SK-N-SH (cell line): ENCODE measurements at regions not wholly inside any gene's neighbourhood (a gene's known extent, or its start where the extent isn't known, plus 50 kb on each side); places are given as distances from the start of the nearest gene placed in this dataset.

Experiments used
- CTCF ChIA-PET: fragments of 300-600, 350-600 bp; formaldehyde crosslinking; extraction: SDS; loops from one replicate; lab custom pipeline; 2021; lab: Yijun Ruan, JAX
- POLR2A ChIA-PET: fragments of 350-600 bp; sonication (Branson Sonifier 250); formaldehyde crosslinking; extraction: SDS; loops from one replicate; lab custom pipeline; 2020; ENCODE audit warnings: antibody characterized with exemption, inconsistent platforms; lab: Yijun Ruan, JAX
- DNase-seq: peaks from one replicate; pipeline ENCODE4 v3.0.0; 2012
- H2AFZ ChIP-seq: fragments of 200-600 bp; sonication (generic); 2 replicates; pipeline ENCODE4 v1.8.1; 2016; ENCODE audit warnings: antibody characterized with exemption, mild to moderate bottlenecking, low read depth
- H3F3A ChIP-seq: fragments of 200-600 bp; sonication (generic); replicated peaks from 2 replicates; pipeline ENCODE3; 2016; ENCODE audit warnings: antibody characterized with exemption, mild to moderate bottlenecking; ENCODE audit not compliant: insufficient read depth
- H3K27ac ChIP-seq, 2 experiments: fragments of 200-500 bp in 1 of 2; fragments of 200-600 bp in 1 of 2; sonication (Bioruptor generic) in 1 of 2; sonication (generic), shearing (Covaris generic) in 1 of 2; 2 replicates each; pipeline versions ENCODE4 v1.5.1 to v1.6.1; 2014 to 2016; ENCODE audit warnings: low read depth in 2 of 2, inconsistent platforms in 1 of 2, low read length in 1 of 2, mild to moderate bottlenecking in 1 of 2, mixed read lengths in 1 of 2
- H3K27me3 ChIP-seq: fragments of 200-600 bp; sonication (generic), shearing (Covaris generic); 2 replicates; pipeline ENCODE4 v1.6.1; 2016; ENCODE audit warnings: mixed run types; ENCODE audit not compliant: insufficient read depth
- H3K36me3 ChIP-seq, 2 experiments: fragments of 200-500 bp in 1 of 2; fragments of 200-600 bp in 1 of 2; sonication (Bioruptor generic) in 1 of 2; sonication (generic) in 1 of 2; replicated peaks in 1 of 2; 2 replicates each; pipeline versions ENCODE3 to v1.5.1; 2014 to 2016; ENCODE audit warnings: low read length in 1 of 2, mild to moderate bottlenecking in 1 of 2; ENCODE audit not compliant: insufficient read depth in 2 of 2, control insufficient read depth in 1 of 2
- H3K4me1 ChIP-seq, 2 experiments: fragments of 200-500 bp in 1 of 2; fragments of 200-600 bp in 1 of 2; sonication (Bioruptor generic) in 1 of 2; sonication (generic), shearing (Covaris generic) in 1 of 2; 2 replicates each; pipeline versions ENCODE4 v1.5.1 to v1.6.1; 2014 to 2016; ENCODE audit warnings: low read depth in 1 of 2, low read length in 1 of 2, mixed run types in 1 of 2; ENCODE audit not compliant: insufficient read depth in 2 of 2, control insufficient read depth in 1 of 2
- H3K4me2 ChIP-seq: fragments of 200-600 bp; sonication (generic), shearing (Covaris generic); 2 replicates; pipeline ENCODE4 v1.6.1; 2017; ENCODE audit warnings: mixed run types
- H3K4me3 ChIP-seq, 2 experiments: fragments of 200-500 bp in 1 of 2; fragments of 200-600 bp in 1 of 2; sonication (Bioruptor generic) in 1 of 2; sonication (generic), shearing (Covaris generic) in 1 of 2; 2 replicates each; pipeline versions ENCODE4 v1.5.1 to v1.8.1; 2014 to 2016; ENCODE audit warnings: low read depth in 2 of 2, inconsistent platforms in 1 of 2, low read length in 1 of 2, mild to moderate bottlenecking in 1 of 2, mixed read lengths in 1 of 2, moderate library complexity in 1 of 2
- H3K79me2 ChIP-seq: fragments of 200-600 bp; sonication (generic); 2 replicates; pipeline ENCODE4 v1.8.1; 2017; ENCODE audit warnings: mild to moderate bottlenecking; ENCODE audit not compliant: insufficient read depth
- H3K9ac ChIP-seq: fragments of 200-600 bp; sonication (generic); 2 replicates; pipeline ENCODE4 v1.6.1; 2017; ENCODE audit warnings: mixed run types
- H3K9me2 ChIP-seq: fragments of 200-600 bp; sonication (generic); 2 replicates; pipeline ENCODE4 v1.6.1; 2017; ENCODE audit warnings: mixed run types
- H3K9me3 ChIP-seq: fragments of 200-600 bp; sonication (generic); 2 replicates; pipeline ENCODE4 v1.6.1; 2017; ENCODE audit warnings: mixed run types, mild to moderate bottlenecking, moderate library complexity
- H4K20me1 ChIP-seq: fragments of 200-600 bp; sonication (generic); 2 replicates; pipeline ENCODE4 v1.6.1; 2017; ENCODE audit warnings: mild to moderate bottlenecking, mixed run types; ENCODE audit not compliant: insufficient read depth
- CTCF ChIP-seq: fragments of 200-600 bp; sonication (generic); IDR thresholded peaks from 2 replicates; pipeline ENCODE4 v1.6.1; 2017; ENCODE audit warnings: antibody characterized with exemption, mild to moderate bottlenecking, moderate library complexity
- EZH2phosphoT487 ChIP-seq: fragments of 200-600 bp; sonication (generic); IDR thresholded peaks from 2 replicates; pipeline ENCODE4 v1.6.1; 2017; ENCODE audit warnings: low read depth, mixed run types, mild to moderate bottlenecking, antibody characterized with exemption, moderate library complexity, borderline replicate concordance
- FOSL2 ChIP-seq: IDR thresholded peaks from 2 replicates; pipeline ENCODE4 v1.4.0; 2012; ENCODE audit warnings: low read depth, mild to moderate bottlenecking, moderate library complexity, borderline replicate concordance
- GABPA ChIP-seq: IDR thresholded peaks from 2 replicates; pipeline ENCODE4 v1.4.0; 2012; ENCODE audit warnings: low read depth, mild to moderate bottlenecking
- JUND ChIP-seq: IDR thresholded peaks from 2 replicates; pipeline ENCODE4 v1.4.0; 2012
- MEF2A ChIP-seq: IDR thresholded peaks from 2 replicates; pipeline ENCODE4 v1.4.0; 2012; ENCODE audit warnings: low read depth, borderline replicate concordance
- POLR2AphosphoS5 ChIP-seq: IDR thresholded peaks from 2 replicates; pipeline ENCODE4 v1.6.1; 2012; ENCODE audit warnings: low read depth, low read length
- RAD21 ChIP-seq: IDR thresholded peaks from 2 replicates; pipeline ENCODE4 v1.6.1; 2012; ENCODE audit warnings: mild to moderate bottlenecking, low read length
- REST ChIP-seq: IDR thresholded peaks from 2 replicates; pipeline ENCODE4 v1.6.1; 2012; ENCODE audit warnings: mild to moderate bottlenecking, low read depth, low read length, moderate library complexity
- RFX5 ChIP-seq: IDR thresholded peaks from 2 replicates; pipeline ENCODE4 v1.6.1; 2012; ENCODE audit warnings: mild to moderate bottlenecking, improper control_type of control experiment, low read length
- TAF1 ChIP-seq: IDR thresholded peaks from 2 replicates; pipeline ENCODE4 v1.6.1; 2012; ENCODE audit warnings: low read depth, mild to moderate bottlenecking, low read length, moderate library complexity, borderline replicate concordance
- TEAD4 ChIP-seq: IDR thresholded peaks from 2 replicates; pipeline ENCODE4 v1.4.0; 2012; ENCODE audit warnings: mild to moderate bottlenecking, borderline replicate concordance; ENCODE audit not compliant: insufficient read depth
- USF1 ChIP-seq: IDR thresholded peaks from 2 replicates; pipeline ENCODE4 v1.4.0; 2012; ENCODE audit warnings: low read depth, borderline replicate concordance
- WGBS: methylation state at CpG from one replicate; pipeline ENCODE4 v1.1.6; 2017; ENCODE audit warnings: low lambda C conversion rate; 5-methylcytosine and 5-hydroxymethylcytosine counted together

- no peaks in the 10 kb centered on the region for H3K27me3 ChIP-seq
- DNase-seq: no peak
- H3K4me2 ChIP-seq: no peak overlapping the region
- no peak overlapping the region for H3K27ac ChIP-seq
- TF ChIP-seq CTCF (no peak), MEF2A (no peak), USF1 (no peak), TEAD4 (no peak), EZH2phosphoT487 (no peak), FOSL2 (no peak), JUND (no peak), TAF1 (no peak), REST (no peak), POLR2AphosphoS5 (no peak), GABPA (no peak), RAD21 (no peak), RFX5 (no peak)
- H3K9ac ChIP-seq: no peak overlapping the region
- no peaks in the 10 kb centered on the region for H3K4me1 ChIP-seq
- H2AFZ ChIP-seq: no peak overlapping the region
- H3K4me3 ChIP-seq: no peak overlapping the region
- no peaks in the 10 kb centered on the region for H3K9me3 ChIP-seq
- H3K79me2 ChIP-seq: no peaks in the 10 kb centered on the region
- ChIA-PET POLR2A (no interaction called here), CTCF (no interaction called here)
- no peaks in the 10 kb centered on the region for H3F3A ChIP-seq
- H3K36me3 ChIP-seq: no peaks in the 10 kb centered on the region
- WGBS: 73% methylated on average over 2 of the region's 2 CpGs
- no peaks in the 10 kb centered on the region for H3K9me2 ChIP-seq
- H4K20me1 ChIP-seq: no peaks in the 10 kb centered on the region
Observed at GRCh38 chr14:94977016-94977415, 180.3 kb downstream of the DICER1 start.
